Heart left ventricle (tissue), 13 donors: ENCODE measurements at regions not wholly inside any gene's neighbourhood (a gene's known extent, or its start where the extent isn't known, plus 50 kb on each side); places are given as distances from the start of the nearest gene placed in this dataset.

Experiments used
- CTCF ChIP-seq, 12 donors: fragments of 200-600 bp; sonication (generic) in 4 of 12; IDR thresholded peaks; one replicate each; pipeline versions ENCODE4 v1.5.0 to v1.8.0; 2018 to 2022; ENCODE audit warnings: antibody characterized with exemption in 12 of 12, mild to moderate bottlenecking in 5 of 12
- POLR2A ChIP-seq, 2 donors: fragments of 450-650 bp; IDR thresholded peaks; one replicate each; pipeline ENCODE4 v1.6.1; 2017; ENCODE audit warnings: antibody characterized with exemption in 2 of 2, mild to moderate bottlenecking in 2 of 2, moderate library complexity in 2 of 2
- donor health status: ischemic (EF 13 %, LVEDD 7.1; RV severe dilation, severe dysfunction).
- donor health status: DM: no; HTN: yes; CAD: no.
- donor health status: DM: no; HTN: no; CAD: no.
- donor health status: ischemic (EF 25% LVEDD 6.9; RV normal size, moderate dysfunction).
- donor health status: ischemic (EF 25% LVEDD 5.7; RV mildly dilated, moderate dysfunction).
- donor health status: ischemic (EF 35%, LVEDD 5.7; RV mildly dilated, moderate dysfunction).
- donor health status: nonischemic (EF 11% LVEDD 7.7; RV severe dilation, severe dysfunction).
- donor health status: DM: yes; HTN: yes; CAD: no.
- donor health status: PGD.
- donor health status: ischemic (EF 29% LVEDD 5.4; RV normal size, mild dysfunction).
- donor health status: nonischemic (EF 23%, LVEDD 6.1; RV moderate dilation, normal function).

- TF ChIP-seq POLR2A (IDR thresholded peaks at IDR 0.05) (no peak), CTCF (IDR thresholded peaks at IDR 0.05) (no peak)
Observed at GRCh38 chr19:5249526-5249925, 91.1 kb downstream of the PTPRS start.
